Osteoblast (primary cell): ENCODE measurements at regions not wholly inside any gene's neighbourhood (a gene's known extent, or its start where the extent isn't known, plus 50 kb on each side); places are given as distances from the start of the nearest gene placed in this dataset.

ENCODE experiments used
- DNase-seq: peaks from one replicate; pipeline ENCODE4 v3.0.0; 2011; ENCODE audit warnings: low spot score, mixed read lengths; ENCODE audit not compliant: insufficient read length; ENCODE audit errors: missing footprints
- H2AFZ ChIP-seq: 2 replicates; pipeline ENCODE4 v1.6.0; 2011; ENCODE audit warnings: mild to moderate bottlenecking, low read length
- H3K27ac ChIP-seq: 2 replicates; pipeline ENCODE4 v1.5.1; 2011; ENCODE audit warnings: mild to moderate bottlenecking, low read depth, low read length, moderate library complexity
- H3K27me3 ChIP-seq: 2 replicates; pipeline ENCODE4 v1.6.0; 2012; ENCODE audit warnings: mild to moderate bottlenecking, control low read depth, inconsistent platforms, low read length, moderate library complexity; ENCODE audit not compliant: insufficient read depth
- H3K36me3 ChIP-seq: 2 replicates; pipeline ENCODE4 v1.5.1; 2011; ENCODE audit warnings: mild to moderate bottlenecking, low read length, control low read depth, moderate library complexity; ENCODE audit not compliant: insufficient read depth
- H3K4me1 ChIP-seq: 2 replicates; pipeline ENCODE4 v1.5.1; 2011; ENCODE audit warnings: mild to moderate bottlenecking, low read length, control low read depth, moderate library complexity; ENCODE audit not compliant: insufficient read depth
- H3K4me2 ChIP-seq: 2 replicates; pipeline ENCODE4 v1.6.0; 2011; ENCODE audit warnings: mild to moderate bottlenecking, low read length; ENCODE audit not compliant: insufficient read depth
- H3K4me3 ChIP-seq: fragments of 200-600 bp; sonication (generic); 3 replicates; pipeline ENCODE4 v1.5.1; 2012; ENCODE audit warnings: mild to moderate bottlenecking, low read length, inconsistent platforms; ENCODE audit not compliant: insufficient read depth
- H3K79me2 ChIP-seq: 2 replicates; pipeline ENCODE4 v1.6.0; 2012; ENCODE audit warnings: mild to moderate bottlenecking, low read length, control low read depth, inconsistent platforms; ENCODE audit not compliant: insufficient read depth
- H3K9me3 ChIP-seq: 2 replicates; pipeline ENCODE4 v1.5.1; 2011; ENCODE audit warnings: low read depth, low read length, control low read depth
- H4K20me1 ChIP-seq: 2 replicates; pipeline ENCODE4 v1.6.0; 2012; ENCODE audit warnings: mild to moderate bottlenecking, low read length, control low read depth; ENCODE audit not compliant: insufficient read depth
- TF ChIP-seq, protein P1 (sequence below): IDR thresholded peaks from 2 replicates; pipeline ENCODE4 v1.5.1; 2011; ENCODE audit warnings: mild to moderate bottlenecking, low read depth, low read length, moderate library complexity; ENCODE audit errors: extremely low read depth

DNA sequence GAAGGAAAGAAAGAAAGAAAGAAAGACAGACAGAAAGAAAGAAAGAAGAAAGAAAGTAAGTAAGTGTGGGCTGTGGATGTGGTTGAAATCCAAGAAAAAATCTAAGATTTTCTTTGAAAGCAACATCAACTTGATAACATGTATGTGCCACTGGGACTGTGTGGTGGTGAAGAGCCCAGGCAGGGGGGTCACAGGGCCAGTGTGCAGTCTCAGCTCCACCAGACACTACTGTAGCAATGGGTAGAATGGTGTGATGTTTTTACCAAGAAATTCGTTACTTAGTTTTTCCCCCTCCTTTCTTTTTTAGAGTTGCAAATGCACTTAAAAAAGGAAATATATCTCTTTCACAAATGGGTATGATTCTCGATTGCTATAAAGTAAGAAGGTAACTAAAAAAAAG lies 71.9 kb upstream of the CNEP1R1 start:
- no peak overlapping the region for H3K4me3 ChIP-seq
- no peaks in the 10 kb centered on the region for H4K20me1 ChIP-seq
- H2AFZ ChIP-seq: no peak overlapping the region
- H3K79me2 ChIP-seq: no peaks in the 10 kb centered on the region
- H3K36me3 ChIP-seq: no peaks in the 10 kb centered on the region
- H3K9me3 ChIP-seq: no peaks in the 10 kb centered on the region
- H3K4me1 ChIP-seq: no peaks in the 10 kb centered on the region
- H3K27me3 ChIP-seq: peaks cover 3% of the 10 kb centered on the region
- no peak overlapping the region for H3K27ac ChIP-seq
- TF ChIP-seq, protein P1, sequence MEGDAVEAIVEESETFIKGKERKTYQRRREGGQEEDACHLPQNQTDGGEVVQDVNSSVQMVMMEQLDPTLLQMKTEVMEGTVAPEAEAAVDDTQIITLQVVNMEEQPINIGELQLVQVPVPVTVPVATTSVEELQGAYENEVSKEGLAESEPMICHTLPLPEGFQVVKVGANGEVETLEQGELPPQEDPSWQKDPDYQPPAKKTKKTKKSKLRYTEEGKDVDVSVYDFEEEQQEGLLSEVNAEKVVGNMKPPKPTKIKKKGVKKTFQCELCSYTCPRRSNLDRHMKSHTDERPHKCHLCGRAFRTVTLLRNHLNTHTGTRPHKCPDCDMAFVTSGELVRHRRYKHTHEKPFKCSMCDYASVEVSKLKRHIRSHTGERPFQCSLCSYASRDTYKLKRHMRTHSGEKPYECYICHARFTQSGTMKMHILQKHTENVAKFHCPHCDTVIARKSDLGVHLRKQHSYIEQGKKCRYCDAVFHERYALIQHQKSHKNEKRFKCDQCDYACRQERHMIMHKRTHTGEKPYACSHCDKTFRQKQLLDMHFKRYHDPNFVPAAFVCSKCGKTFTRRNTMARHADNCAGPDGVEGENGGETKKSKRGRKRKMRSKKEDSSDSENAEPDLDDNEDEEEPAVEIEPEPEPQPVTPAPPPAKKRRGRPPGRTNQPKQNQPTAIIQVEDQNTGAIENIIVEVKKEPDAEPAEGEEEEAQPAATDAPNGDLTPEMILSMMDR: no peak
- peak; percentile 21 for DNase-seq
- H3K4me2 ChIP-seq: no peak overlapping the region

DNA sequence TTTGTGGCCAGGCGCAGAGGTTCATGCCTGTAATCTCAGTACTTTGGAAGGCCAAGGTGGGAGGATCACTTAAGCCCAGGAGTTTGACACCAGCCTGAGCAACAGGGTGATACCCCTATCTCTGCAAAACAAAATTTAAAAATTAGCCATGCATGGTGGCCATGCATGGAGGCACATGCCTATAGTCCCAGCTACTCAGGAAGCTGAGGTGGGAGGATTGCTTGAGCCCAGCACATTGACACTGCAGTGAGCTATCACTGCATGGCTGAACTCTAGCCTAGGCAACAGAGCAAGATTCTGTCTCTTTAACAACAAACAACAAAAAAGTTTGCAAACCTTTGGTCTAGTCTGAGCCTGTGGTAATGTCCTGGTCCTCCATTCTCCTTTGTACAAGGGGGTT lies 69.2 kb upstream of the CNEP1R1 start:
- H3K4me3 ChIP-seq: no peak overlapping the region
- H3K36me3 ChIP-seq: no peaks in the 10 kb centered on the region
- no peak overlapping the region for H3K27ac ChIP-seq
- H4K20me1 ChIP-seq: no peaks in the 10 kb centered on the region
- TF ChIP-seq, protein P1: no peak
- no peak overlapping the region for H2AFZ ChIP-seq
- H3K4me2 ChIP-seq: no peak overlapping the region
- H3K27me3 ChIP-seq: peaks cover 3% of the 10 kb centered on the region
- H3K79me2 ChIP-seq: no peaks in the 10 kb centered on the region
- no peak for DNase-seq
- no peaks in the 10 kb centered on the region for H3K9me3 ChIP-seq
- no peaks in the 10 kb centered on the region for H3K4me1 ChIP-seq

DNA sequence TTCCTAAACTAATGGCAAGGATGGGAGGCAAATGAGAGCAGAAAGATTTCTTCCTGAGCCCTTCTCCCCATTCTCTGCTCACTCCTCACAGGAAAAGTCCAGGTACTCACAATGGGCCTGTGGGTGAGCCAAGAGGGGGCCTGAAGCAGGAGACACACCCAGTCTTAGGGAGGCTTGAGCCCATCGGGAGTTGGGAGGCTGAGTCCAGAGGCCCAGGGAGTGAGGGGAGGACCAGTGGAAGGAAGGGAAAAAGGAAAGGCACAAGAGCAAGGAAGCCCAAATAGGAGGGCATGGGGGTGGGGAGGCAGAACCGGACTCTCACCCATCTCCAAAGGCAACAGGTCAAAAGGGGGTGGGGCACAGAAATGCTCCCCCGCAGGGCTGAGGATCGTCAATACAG lies 68.1 kb upstream of the CNEP1R1 start:
- no peak for DNase-seq
- no peaks in the 10 kb centered on the region for H3K9me3 ChIP-seq
- peaks cover 3% of the 10 kb centered on the region for H3K27me3 ChIP-seq
- no peak overlapping the region for H3K4me3 ChIP-seq
- H3K79me2 ChIP-seq: no peaks in the 10 kb centered on the region
- no peaks in the 10 kb centered on the region for H3K36me3 ChIP-seq
- TF ChIP-seq, protein P1: no peak
- H3K4me2 ChIP-seq: no peak overlapping the region
- no peaks in the 10 kb centered on the region for H3K4me1 ChIP-seq
- no peak overlapping the region for H2AFZ ChIP-seq
- H3K27ac ChIP-seq: no peak overlapping the region
- no peaks in the 10 kb centered on the region for H4K20me1 ChIP-seq

DNA sequence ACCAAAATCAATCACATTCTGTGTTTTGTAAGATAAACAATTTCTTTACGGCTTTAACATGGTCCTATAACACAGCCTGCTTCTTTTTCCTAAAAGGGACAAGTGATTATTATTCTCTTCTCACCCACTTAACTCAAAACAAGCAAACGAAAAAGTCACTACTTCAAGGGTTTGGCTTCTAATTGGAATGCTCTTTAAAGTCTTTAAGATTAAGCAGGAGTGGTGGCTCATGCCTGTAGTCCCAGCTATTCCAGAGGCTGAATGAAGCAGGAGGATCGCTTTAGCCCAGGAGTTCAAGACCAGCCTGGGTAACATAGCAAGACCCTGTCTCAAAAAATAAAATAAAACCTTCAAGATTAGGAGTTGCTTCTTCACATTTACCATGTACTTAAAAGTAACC lies 66.6 kb upstream of the CNEP1R1 start:
- Histone ChIP-seq H3K4me2 (no peak overlapping the region), H3K4me1 (no peaks in the 10 kb centered on the region), H2AFZ (no peak overlapping the region), H3K4me3 (no peak overlapping the region), H3K79me2 (no peaks in the 10 kb centered on the region), H3K9me3 (no peaks in the 10 kb centered on the region), H3K36me3 (no peaks in the 10 kb centered on the region), H3K27me3 (peaks cover 3% of the 10 kb centered on the region), H4K20me1 (no peaks in the 10 kb centered on the region), H3K27ac (no peak overlapping the region)
- TF ChIP-seq, protein P1: no peak
- no peak for DNase-seq
